H4 (cell line): ENCODE measurements at regions not wholly inside any gene's neighbourhood (a gene's known extent, or its start where the extent isn't known, plus 50 kb on each side); places are given as distances from the start of the nearest gene placed in this dataset.
"Not testable (repeated sequence)": the region's sequence is repeated elsewhere in the genome, so short reads cannot be mapped to it uniquely, and the experiment has no call there.

Experiments used
- DNase-seq: peaks from one replicate; pipeline ENCODE4 v3.0.0-alpha.2; 2015; ENCODE audit warnings: low spot score

DNA sequence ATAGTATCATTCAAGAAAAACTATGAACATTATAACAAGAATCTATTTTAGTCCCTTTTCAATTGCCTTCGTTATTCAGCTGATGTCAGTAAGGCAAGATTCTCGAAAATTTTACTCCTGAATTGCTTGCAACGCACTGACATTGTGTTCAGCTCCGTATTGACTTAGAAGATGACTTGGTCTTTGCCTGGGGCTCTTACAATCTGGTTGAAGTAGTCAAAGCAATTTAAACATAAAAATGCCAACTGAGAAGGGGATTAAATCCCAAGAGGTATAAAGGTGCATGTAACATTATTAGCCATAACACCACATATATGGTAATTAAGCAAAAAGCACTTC, 507.1 kb downstream of the CENPC start:
- DNase-seq: no peak

DNA sequence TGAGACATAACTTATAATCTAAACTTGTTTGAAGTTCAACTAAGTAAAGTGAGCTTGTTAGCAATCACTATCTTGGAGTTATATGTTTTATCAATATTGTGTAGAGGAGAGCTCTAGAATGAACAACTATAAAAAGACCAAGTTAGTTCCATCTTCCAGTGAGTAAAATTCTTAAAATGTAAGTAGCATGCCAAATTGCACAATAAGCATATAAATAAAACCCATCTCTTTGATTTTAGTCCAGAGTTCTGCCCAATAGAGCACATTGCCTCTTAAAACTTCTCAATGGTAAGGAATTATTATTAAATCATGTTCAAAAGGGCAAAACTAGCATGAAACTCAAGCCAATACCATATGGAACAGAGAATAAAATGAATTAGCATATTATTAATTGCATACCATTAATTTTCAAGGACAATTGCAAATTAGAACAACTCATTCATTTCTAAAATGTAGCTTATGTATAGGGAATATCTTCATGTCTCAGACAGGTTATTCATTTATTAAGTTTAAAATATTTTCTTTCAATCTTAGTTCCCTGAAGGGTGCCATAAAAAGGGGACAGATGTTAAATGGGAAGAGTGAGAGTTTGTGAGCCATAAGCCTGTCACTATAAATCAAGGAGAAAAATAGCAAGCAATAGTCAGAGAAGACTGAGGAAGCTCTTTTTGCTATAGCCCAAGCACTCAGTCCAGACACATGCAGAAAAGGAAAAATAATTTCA, 507.6 kb downstream of the CENPC start:
- no peak for DNase-seq

DNA sequence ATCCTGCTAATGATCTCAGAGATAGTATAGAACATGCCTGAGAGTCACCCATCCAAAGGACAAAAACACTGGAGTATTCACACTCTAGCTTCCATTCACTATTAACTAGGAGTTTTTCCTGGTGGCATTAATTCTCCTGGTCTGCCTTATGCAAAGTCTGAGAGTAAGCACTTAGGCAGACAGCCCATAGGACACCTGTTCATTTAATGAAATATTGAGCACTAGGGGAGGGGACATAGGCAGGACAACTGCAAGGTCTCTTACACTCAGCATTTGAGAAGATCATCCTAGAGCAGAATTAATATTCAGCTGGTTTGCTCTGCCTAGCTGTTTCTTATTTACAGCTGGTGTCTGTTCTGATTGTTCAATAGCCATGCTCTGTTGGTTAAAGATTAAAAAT, 508.5 kb downstream of the CENPC start:
- no peak for DNase-seq

DNA sequence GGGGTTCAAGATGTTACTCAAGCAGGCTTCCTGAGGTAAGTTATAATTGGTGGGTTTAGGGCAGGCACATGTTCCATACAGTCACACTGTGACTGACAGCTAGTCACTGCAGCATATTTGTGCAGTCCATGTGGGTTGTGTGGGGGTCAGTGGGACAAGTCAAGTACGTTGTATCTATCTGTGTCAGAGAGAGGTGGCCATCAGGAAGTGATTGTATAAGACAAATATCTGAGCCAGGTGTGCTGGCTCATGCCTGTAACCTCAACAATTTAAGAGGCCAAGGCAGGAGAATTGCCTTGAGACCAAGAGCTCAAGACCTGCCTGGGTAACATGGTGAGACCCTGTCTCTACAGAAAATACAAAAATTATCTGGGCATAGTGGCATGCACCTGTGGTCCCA, 509.3 kb downstream of the CENPC start:
- DNase-seq: no peak

DNA sequence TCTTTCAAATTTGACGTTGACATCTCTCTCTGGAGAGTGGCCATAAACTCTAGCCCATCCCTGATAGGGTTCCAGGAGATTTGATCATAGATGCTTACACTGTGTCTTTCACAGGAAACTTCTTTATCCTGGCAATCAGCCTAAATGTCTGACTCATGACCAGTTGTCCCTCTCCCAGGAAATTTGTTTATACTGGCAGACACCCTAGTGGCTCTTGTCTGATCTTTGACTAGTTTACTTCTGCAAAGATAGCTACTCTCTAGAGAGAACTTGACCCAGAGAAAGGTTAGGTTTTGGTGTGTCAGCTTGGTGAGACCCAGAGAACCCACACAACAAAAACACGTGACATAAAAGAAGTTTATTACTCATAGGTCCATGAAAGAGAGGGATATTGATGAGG, 509.8 kb downstream of the CENPC start:
- peak; percentile 42 for DNase-seq

DNA sequence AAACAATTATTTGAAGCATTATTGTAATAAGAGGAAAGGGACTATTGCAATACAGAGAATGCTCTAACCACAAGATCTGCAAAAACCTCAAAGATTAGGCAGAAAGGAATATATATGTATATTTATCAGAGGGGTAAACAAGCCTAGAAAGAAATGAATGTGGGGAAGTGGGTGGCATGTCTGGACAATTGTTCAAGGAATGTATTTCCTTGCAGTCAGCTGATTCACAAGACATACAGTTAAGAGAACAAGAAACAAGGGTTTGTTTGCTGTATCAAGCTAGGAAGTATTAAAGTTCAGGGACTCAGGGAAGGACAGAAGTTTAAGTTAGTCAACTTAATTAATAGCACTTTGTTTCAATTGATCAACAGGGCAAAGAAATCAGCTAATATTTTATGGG, 514.7 kb downstream of the CENPC start:
- DNase-seq: no peak

DNA sequence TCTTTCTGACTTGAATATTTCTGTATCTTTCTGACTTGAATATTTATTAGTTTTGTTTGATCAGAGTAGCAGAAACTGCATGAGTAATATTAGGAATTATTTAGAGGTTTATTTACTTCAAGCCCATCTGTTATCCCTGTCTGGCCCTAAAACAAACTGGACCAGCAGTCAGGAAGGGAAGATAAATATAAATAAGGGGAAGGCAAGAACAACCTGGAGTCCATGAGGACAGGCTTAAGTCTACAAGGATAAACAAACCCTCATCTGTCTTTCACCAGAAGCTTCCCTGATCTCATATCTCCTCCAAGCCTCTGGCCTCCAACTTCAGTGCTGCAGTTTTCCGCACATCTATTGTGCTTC, 524.9 kb downstream of the CENPC start:
- no peak for DNase-seq

DNA sequence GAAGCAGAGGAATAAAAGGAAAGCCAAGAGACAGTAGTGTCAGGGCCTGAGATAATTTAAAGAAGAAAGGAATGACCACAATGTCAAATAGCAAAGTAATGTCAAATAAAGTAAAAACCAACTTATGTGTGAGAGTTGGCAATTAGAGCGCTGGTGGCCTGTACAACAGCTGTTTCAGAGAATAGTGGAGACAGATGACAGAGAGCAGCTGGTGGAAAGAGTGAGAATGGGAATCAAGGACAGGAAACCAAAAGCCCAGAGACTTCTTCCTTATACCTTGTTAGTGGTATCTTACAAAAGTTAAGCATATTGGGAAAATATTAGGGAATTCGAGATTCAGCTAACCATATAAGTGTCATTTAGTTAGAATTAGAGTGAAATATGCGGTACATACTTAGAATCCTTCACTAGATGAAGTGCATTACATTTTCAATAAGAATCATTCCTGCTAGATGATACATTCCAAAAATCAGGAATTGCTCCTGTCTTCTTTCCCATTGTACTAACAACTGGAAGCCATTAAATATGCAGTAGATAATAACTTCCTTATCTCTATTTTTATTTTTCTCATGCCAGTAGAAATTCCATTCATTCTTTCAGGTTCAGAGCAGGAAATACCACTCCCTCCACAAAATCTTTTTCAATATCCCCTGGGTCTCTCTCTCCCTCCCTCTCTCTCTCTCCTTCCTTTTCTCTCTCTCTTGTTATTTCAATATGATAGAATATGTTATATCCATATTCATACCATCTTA, 525.4 kb downstream of the CENPC start:
- no peak for DNase-seq

DNA sequence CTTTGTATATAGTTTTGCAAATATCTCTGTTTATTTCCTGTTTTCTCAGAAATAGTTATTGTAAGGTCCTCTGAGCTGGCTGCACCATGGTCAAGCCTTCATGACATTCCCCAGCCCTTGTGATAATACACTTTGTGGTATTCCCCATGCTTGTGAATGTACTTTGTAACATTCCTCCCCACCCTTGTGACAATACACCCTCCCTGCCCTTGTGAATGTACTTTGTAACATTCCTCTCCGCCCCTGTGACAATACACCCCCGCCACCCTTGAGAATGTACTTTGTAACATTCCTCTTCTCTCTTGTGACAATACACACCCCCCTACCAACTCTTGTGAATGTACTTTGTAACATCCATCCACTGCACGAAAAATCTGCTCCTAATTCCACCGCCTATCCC, 530.7 kb downstream of the CENPC start:
- DNase-seq: no peak

DNA sequence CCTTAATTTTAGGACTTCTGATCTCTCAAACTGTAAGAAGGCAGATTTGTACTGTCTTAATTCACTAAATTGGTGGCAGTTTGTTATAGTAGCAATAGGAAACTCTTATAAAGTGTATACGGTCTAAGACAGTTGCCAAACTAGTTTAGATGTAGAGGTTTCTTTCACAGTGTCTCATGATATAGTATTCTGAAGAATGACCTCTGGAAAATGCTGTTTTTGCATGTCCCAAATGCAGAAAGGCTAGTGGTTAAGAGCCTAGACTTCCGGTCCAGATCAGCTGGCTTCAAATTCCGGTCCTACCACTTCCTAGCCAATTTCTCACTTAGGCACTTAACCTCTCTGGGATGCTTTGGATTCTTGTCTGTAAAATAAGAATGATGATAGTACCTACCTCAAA, 538.5 kb downstream of the CENPC start:
- DNase-seq: no peak

DNA sequence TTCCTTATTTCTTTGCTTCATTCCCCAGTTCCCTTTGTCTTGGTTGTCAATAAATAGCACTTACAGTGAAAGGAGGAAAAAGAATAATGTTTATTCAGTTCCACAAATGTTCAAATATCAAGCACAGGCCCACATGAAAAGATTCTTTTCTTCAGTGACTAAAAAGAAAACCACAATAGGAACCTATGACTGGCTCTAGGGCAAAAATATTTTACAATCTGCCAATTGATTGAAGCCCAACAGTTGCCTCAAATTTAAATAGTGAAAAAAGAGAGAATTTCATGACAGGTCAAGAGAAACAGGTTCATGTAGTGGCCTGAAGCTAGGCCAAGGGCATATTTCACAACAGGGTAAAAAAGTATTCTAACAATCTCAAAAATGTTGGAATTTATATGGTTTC, 553.8 kb downstream of the CENPC start:
- DNase-seq: no peak

DNA sequence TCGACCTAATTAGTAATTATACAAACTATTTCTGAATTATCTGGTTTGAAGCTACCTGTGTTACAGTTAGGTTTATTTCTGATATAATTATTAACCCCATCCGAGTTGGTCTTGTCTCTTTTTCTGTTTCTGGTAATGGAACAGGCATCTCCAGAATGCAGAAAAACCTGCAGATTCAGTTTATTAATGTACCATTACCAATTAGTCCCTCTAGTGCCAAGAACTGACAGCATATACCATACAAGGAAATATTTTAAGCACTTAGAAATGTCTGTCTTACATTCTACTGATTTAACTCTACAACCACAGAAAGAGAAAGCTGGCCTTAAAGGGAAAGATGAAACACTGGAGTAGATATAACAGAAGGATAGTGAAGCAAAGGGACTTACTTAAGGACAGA, 570.6 kb downstream of the CENPC start:
- DNase-seq: no peak

DNA sequence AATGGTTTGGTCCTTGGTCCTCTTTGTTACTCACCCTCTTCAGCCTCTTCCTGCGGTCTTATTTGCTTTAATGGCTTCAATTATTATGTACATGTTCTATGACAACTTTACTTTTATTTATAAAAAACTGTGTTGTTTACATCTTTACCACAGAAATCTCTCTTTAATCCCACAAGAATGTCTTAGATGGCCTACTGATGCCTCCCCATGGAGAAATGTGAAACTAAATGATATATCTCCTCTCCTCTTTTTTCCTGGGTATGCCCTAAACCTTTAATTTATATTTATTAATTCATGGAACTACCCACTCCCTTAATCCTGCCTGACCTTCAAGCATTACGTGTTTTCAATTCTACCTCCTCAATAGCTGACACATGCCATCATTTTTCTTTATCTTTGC, 573.2 kb downstream of the CENPC start:
- peak; percentile 21 for DNase-seq

DNA sequence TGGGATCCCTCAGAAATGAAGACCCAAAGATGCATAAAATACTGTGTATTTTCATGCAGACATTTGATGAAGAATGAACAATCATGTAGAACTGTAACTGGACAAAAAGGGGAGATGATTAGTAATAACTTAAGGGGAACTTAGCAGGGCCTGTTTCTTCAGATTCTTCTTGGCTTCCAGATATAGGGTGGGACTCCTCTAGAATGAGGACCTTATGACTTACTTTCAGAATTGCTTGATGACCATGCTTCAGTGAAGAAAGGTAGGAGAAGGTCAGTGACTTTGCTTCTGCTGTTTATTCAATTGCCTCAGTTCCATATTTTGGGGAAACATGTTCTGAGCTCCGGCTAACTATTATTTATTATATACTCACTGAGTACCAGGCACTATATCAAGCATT, 580.8 kb downstream of the CENPC start:
- no peak for DNase-seq

DNA sequence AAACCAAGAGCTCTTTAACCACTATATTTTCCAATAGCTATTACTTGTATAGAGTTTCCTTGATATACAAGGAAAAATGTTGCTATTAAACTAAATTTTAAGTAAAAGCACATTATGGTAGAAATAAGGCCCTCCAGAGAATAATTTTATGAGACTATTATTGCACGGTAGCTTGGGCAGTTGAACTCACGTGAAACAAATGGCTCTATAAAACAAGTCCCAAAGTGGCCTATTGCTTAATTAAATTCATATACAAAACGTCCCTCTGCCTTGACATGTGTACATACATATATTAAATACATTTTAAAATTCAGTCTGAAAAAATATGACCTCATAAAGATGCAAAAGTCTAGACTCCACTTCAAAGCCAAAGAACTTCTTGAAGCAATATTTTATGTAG, 582.2 kb downstream of the CENPC start:
- DNase-seq: no peak

DNA sequence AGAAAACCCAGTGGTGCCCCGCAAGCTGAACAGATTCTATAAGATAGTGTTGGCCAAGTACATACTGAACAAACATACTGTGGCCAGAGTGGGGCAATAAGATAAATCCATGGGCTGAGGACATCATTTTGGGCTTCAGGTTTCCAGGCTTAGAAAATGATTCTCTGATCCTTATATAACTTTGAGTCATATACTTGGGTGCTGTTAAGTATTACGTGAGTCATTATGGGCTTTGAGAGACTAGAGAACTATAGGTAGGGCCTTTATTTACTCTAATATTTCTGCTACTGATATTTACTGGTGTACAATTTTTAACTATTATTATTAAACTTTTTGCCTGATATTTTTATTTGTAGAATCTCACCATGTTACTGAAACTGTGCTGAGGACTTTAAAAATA, 586.1 kb downstream of the CENPC start:
- no peak for DNase-seq

DNA sequence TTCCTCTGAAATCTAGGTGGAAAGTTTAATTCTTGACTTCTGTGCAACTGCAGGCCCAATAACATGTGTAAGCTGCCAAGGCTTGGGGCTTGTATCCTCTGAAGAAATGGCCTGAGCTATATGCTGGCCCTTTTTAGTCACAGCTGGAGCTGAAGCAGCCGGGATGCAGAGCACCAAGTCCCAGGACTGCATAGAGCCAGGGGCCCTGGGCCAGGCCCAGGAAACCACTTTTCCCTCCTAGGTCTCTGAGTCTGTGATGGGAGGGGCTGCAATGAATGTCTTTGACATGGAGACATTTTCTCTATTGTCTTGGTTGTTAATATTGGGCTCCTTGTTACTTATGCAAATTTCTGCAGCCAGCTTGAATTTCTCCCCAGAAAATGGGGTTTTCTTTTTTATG, 588.5 kb downstream of the CENPC start:
- no peak for DNase-seq

DNA sequence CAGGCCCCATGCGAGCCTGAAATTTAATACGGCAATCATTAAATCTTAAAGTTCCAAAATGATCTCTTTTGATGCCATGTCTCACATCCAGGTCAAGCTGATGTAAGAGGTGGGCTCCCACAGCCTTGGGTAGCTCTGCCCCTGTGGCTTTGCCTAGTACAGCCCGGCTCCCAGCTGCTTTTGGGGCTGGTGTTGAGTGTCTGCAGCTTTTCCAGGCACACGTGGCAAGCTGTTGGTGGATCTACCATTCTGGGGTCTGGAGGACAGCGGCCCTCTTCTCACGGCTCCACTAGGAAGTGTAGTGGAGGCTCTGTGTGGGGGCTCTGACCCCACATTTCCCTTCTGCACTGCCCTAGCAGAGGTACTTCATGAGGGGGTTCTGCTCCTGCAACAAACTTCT, 588.9 kb downstream of the CENPC start:
- DNase-seq: no peak

DNA sequence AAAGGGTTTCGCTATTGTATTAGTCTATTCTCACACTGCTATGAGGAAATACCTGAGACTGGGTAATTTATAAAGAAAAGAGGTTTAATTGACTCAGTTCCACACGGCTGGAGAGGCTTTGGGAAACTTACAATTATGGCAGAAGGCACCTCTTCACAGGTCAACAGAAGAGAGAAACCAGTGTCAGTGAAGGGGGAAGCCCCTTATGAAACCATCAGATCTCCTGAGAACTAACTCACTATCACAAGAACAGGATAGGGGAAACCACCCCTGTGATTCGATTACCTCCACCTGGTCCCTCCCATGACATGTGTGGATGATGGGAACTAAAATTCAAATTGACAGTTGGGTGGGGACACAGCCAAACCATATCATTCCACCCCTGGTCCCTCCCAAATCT, 589.5 kb downstream of the CENPC start:
- no peak for DNase-seq

DNA sequence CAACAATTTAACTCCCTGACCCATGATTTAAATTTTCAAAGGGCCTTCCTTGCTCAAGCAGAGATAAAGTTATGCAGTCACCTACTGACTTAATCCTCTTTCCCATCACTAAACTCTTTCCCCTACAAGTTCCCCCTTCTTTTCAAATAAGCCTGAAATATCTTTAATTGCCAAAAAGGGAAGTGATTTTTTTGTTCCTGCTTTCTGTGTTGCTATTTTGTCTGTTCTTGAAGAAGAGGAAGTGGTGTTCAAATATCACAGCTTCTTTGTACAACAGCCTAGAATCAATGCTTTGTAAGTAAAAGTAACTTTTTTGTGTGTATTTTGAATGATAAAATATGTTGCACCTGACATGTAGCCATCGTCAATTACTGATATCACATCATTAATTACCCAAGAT, 595.9 kb downstream of the CENPC start:
- no peak for DNase-seq

DNA sequence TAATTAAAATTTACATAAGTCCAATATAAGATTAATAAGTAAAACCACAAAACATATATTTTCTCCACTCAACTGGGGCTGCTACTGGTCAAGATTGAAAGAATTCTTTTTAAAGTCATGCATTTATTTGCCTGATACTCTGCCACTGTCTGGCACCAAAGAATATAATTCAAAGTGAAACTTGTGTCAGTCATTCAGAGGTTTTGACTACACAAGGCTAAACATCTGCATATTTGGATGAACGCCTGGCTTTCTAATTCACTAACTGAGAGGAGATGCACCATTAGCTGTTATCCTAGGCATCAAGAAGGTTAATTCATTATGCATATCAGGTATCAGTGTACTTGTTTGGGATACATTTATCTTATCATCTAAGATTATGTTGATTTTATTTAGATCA, 598.5 kb downstream of the CENPC start:
- no peak for DNase-seq

DNA sequence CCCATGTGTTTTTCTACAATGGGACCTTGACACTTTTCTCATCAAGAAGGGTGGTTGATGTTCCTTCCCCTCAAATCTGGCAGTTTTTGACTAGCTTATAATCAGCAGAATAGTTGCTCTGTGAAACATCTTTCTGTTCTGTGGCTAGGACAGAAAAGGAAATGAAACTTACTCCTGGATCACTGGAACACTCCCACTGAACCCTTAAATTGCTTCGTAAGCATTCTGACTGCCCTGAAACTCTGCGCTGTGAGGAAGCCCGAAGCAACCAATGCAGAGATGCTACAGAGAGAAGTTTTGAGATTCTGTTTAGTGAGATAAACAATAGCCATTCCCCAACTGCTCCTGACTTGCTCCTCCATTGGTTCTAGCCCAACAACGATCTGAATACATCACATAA, 602.2 kb downstream of the CENPC start:
- no peak for DNase-seq

DNA sequence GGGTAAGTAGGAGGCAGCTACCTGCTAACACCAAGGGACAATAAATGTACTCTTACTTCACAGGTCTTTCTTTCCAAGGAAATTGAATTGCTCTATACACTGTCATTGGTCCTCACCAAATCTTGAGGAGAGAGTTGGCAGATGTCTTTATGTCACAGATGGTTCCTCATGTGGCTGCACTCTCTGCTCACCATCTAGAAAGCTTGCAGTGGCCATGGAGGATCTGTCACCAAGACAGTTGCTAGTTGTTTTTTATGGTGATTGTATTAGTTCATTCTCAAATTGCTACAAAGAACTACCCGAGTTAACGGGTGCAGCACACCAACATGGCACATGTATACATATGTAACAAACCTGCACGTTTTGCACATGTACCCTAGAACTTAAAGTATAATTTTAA, 613.3 kb downstream of the CENPC start:
- DNase-seq: not testable (repeated sequence)

DNA sequence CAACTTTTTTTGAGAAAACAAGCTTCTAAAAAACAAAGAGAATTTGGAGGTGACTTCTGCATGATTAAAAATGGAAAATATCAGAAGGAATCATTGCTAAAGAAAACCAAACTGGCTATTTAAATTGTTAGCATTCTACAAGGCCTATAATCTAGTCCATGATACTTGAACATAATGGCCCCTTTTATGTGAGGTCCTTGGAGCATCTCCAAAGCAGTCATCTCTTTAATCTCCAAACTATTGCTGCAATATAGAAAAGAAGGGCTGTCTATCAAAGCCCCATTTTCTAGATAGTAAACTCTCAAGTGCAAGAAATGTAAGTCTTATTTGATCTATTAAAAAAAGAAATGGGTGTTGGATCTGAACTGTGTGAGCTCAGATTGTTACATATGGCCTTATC, 615.1 kb downstream of the CENPC start:
- no peak for DNase-seq
